ENCODE measurements at regions not wholly inside any gene's neighbourhood (a gene's known extent, or its start where the extent isn't known, plus 50 kb on each side); places are given as distances from the start of the nearest gene placed in this dataset.

GRCh38 chr15:95715116-95715903 is 615.2 kb upstream of the NR2F2 start:
- Histone ChIP-seq H3K79me1 (ENCODE audit: low read depth, low read length) (no peaks in the 10 kb centered on the region), H4K5ac (ENCODE audit: insufficient read length, low read depth, low read length) (no peak overlapping the region), H2BK15ac (ENCODE audit: low read length) (no peak overlapping the region), H3K23ac (ENCODE audit: insufficient read length) (no peak overlapping the region), H2BK5ac (ENCODE audit: low read depth, low read length) (no peak overlapping the region), H3K79me2 (ENCODE audit: control insufficient read depth in 1 of 2, insufficient read depth in 2 of 2, low read length in 2 of 2) (no peaks in the 10 kb centered on the region), H3K27me3 (replicated peaks in 1 of 4; ENCODE audit: control insufficient read depth in 3 of 4, extremely low read depth in 1 of 4, insufficient read depth in 3 of 4, low read length in 3 of 4) (peaks cover 0 to 1% (median 0%) of the 10 kb centered on the region in 4 experiments; a peak in 1 of 7 replicates), H3K14ac (ENCODE audit: insufficient read length) (no peak overlapping the region), H3K18ac (ENCODE audit: extremely low read depth, low read length) (no peak overlapping the region), H2BK20ac (ENCODE audit: low read length) (no peak overlapping the region), H3K9me3 (ENCODE audit: insufficient read depth in 2 of 2, low read depth in 1 of 2, low read length in 1 of 2) (no peaks in the 10 kb centered on the region), H4K91ac (replicated peaks; ENCODE audit: insufficient read length, low read length) (no peak overlapping the region), H3K27ac (ENCODE audit: low read depth, low read length) (no peak overlapping the region), H3K9ac (replicated peaks in 1 of 4; ENCODE audit: extremely low read depth in 1 of 4, low read depth in 3 of 4, low read length in 3 of 4) (no peak overlapping the region), H3K56ac (replicated peaks; ENCODE audit: insufficient read length, low read depth, low read length) (no peak overlapping the region), H4K20me1 (replicated peaks in 1 of 2; ENCODE audit: control insufficient read depth in 1 of 2, insufficient read depth in 2 of 2, low read length in 2 of 2) (no peaks in the 10 kb centered on the region), H3K4ac (replicated peaks; ENCODE audit: insufficient read length, low read depth, low read length) (no peak overlapping the region), H3K4me2 (ENCODE audit: insufficient read depth in 1 of 2, low read depth in 2 of 2, low read length in 2 of 2) (no peak overlapping the region), H4K8ac (ENCODE audit: extremely low read depth, insufficient read depth, low read length) (no peak overlapping the region), H2AFZ (ENCODE audit: low read length) (no peak overlapping the region), H2BK12ac (ENCODE audit: low read depth, low read length) (no peak overlapping the region), H3K4me3 (ENCODE audit: extremely low read depth in 1 of 4, insufficient read depth in 2 of 4, low read depth in 3 of 4, low read length in 4 of 4) (no peak overlapping the region), H3K23me2 (ENCODE audit: low read depth, low read length) (no peaks in the 10 kb centered on the region), H3K36me3 (ENCODE audit: control insufficient read depth in 2 of 4, insufficient read depth in 4 of 4, low read length in 3 of 4) (no peaks in the 10 kb centered on the region), H2AK5ac (ENCODE audit: low read depth, low read length) (no peak overlapping the region), H2BK120ac (replicated peaks; ENCODE audit: low read depth, low read length) (no peak overlapping the region), H3K4me1 (replicated peaks in 1 of 4; ENCODE audit: control insufficient read depth in 3 of 4, insufficient read depth in 4 of 4, low read length in 3 of 4) (peaks cover 0 to 5% (median 2%) of the 10 kb centered on the region in 4 experiments; a peak in 4 of 7 replicates)
- POLR2A ChIA-PET (ENCODE audit: partially characterized antibody), result no interaction called here
- no peak for DNase-seq (ENCODE audit: low read depth in 1 of 2, low spot score in 2 of 2)
- 91% methylated on average over 3 of the region's 3 CpGs; no CpG with 5 or more reads in 1 of the 2 experiments for WGBS, 2 experiments (ENCODE audit: extremely low coverage in 1 of 2, insufficient coverage in 1 of 2, insufficient read length in 1 of 2, insufficient replicate concordance in 2 of 2, low coverage in 1 of 2, low lambda C conversion rate in 2 of 2, missing lambda C conversion rate in 1 of 2)
- no peak for FAIRE-seq
- CTCF ChIA-PET (ENCODE audit: partially characterized antibody), result interaction anchor here (0.6 kb wide), 1 partner anchor 118 kb away, joined by 3 read pairs; no protein-coding TSS in a partner anchor
- no peak for TF ChIP-seq CBX5 (IDR thresholded peaks at IDR 0.05; ENCODE audit: low read depth, low read length)
- no peak for TF ChIP-seq POLR2A (IDR thresholded peaks at IDR 0.05; ENCODE audit: control extremely low read depth in 1 of 2, low read depth in 2 of 2, low read length in 2 of 2)
- TF ChIP-seq SP4 (IDR thresholded peaks at IDR 0.05; ENCODE audit: low read length), result no peak

All from H1 (cell line).